GM12864 (cell line): ENCODE measurements at regions not wholly inside any gene's neighbourhood (a gene's known extent, or its start where the extent isn't known, plus 50 kb on each side); places are given as distances from the start of the nearest gene placed in this dataset.

Source experiments
- DNase-seq: peaks from one replicate; pipeline ENCODE4 v3.0.0-alpha.2; 2011; ENCODE audit warnings: low read depth
- H3K4me3 ChIP-seq: 2 replicates; pipeline ENCODE4 v1.5.1; 2011; ENCODE audit warnings: mild to moderate bottlenecking, low read depth, low read length, control low read depth
- TF ChIP-seq, protein P1 (sequence below): IDR thresholded peaks from 2 replicates; pipeline ENCODE4 v1.5.1; 2011; ENCODE audit warnings: low read depth, mild to moderate bottlenecking, moderate library complexity, low read length, control low read depth, inconsistent platforms; ENCODE audit errors: missing control alignments

DNA sequence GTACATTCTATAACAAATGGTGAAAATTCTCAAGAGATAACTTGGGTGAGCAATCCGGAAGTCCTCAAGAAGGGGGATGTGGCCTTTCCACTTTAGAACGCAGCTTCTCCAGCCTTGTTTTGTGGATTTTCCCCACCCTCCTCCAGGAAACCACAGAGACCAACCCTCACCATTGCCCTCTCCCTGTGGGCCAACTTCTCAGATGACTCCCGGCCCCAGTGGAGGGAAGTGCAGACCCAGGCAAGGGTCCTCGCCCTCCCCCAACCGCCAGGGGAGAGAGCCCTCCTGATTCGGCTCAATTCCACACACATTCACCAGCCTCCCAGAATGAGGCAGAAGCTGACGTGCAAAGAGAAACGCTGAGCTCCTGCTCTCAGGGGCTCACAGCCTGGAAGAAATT, 277.2 kb downstream of the EIPR1 start:
- DNase-seq = no peak
- H3K4me3 ChIP-seq = no peak overlapping the region
- TF ChIP-seq, protein P1, sequence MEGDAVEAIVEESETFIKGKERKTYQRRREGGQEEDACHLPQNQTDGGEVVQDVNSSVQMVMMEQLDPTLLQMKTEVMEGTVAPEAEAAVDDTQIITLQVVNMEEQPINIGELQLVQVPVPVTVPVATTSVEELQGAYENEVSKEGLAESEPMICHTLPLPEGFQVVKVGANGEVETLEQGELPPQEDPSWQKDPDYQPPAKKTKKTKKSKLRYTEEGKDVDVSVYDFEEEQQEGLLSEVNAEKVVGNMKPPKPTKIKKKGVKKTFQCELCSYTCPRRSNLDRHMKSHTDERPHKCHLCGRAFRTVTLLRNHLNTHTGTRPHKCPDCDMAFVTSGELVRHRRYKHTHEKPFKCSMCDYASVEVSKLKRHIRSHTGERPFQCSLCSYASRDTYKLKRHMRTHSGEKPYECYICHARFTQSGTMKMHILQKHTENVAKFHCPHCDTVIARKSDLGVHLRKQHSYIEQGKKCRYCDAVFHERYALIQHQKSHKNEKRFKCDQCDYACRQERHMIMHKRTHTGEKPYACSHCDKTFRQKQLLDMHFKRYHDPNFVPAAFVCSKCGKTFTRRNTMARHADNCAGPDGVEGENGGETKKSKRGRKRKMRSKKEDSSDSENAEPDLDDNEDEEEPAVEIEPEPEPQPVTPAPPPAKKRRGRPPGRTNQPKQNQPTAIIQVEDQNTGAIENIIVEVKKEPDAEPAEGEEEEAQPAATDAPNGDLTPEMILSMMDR = no peak

- no peak overlapping the region for H3K4me3 ChIP-seq
- DNase-seq = no peak
- TF ChIP-seq, protein P1 = no peak
These were observed 277.8 kb downstream of the EIPR1 start for GRCh38 chr2:3099860-3100234.

GRCh38 chr2:3099145-3099859, 278.3 kb downstream of the EIPR1 start:
- no peak overlapping the region for H3K4me3 ChIP-seq

DNA sequence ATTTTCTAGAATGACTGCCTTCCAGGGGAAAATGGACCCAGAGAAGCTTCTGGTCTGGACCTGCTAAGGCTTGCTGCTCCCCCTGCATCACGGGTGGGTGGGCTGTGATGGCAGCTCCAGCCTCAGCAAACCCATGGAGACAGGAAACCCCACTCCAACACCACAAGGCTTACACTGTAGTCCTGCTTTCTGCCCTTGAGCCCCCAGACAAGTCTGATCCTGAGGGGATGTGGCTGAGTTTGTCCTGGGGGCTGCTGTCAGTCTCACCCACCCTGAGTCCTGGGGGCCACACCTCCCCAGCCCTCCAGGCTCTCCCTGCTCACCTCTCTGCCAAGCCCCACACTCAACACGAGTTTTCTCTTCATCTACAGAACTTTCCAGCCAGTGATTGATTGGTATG, 279.4 kb downstream of the EIPR1 start:
- TF ChIP-seq, protein P1 = no peak
- H3K4me3 ChIP-seq = no peak overlapping the region
- no peak for DNase-seq

More at GRCh38 chr2:3099145-3099859, 278.3 kb downstream of the EIPR1 start:
- no peak for DNase-seq
- TF ChIP-seq, protein P1 = no peak

- H3K4me3 ChIP-seq = no peak overlapping the region
- TF ChIP-seq, protein P1 = no peak
- DNase-seq = no peak
These were observed 279.8 kb downstream of the EIPR1 start for GRCh38 chr2:3097804-3098203.

- H3K4me3 ChIP-seq = no peak overlapping the region
- DNase-seq = no peak
- TF ChIP-seq, protein P1 = no peak
These were observed 282.3 kb downstream of the EIPR1 start for GRCh38 chr2:3094999-3095958.
